Fibroblast of lung (primary cell): ENCODE measurements at regions not wholly inside any gene's neighbourhood (a gene's known extent, or its start where the extent isn't known, plus 50 kb on each side); places are given as distances from the start of the nearest gene placed in this dataset.

Experiments used
- EZH2 ChIP-seq: IDR thresholded peaks from 2 replicates; pipeline ENCODE4 v1.5.1; 2012; ENCODE audit warnings: low read length, control low read depth, mild to moderate bottlenecking; ENCODE audit errors: missing control alignments
- TF ChIP-seq, protein P1 (sequence below), 2 donors: IDR thresholded peaks in 1 of 2; conservative IDR thresholded peaks in 1 of 2; 1 replicate in 1 of 2; 2 replicates in 1 of 2; pipeline ENCODE4 v1.5.1; 2011 to 2012; ENCODE audit warnings: low read length in 2 of 2, control low read depth in 1 of 2, inconsistent platforms in 1 of 2, low read depth in 1 of 2, mild to moderate bottlenecking in 1 of 2

DNA sequence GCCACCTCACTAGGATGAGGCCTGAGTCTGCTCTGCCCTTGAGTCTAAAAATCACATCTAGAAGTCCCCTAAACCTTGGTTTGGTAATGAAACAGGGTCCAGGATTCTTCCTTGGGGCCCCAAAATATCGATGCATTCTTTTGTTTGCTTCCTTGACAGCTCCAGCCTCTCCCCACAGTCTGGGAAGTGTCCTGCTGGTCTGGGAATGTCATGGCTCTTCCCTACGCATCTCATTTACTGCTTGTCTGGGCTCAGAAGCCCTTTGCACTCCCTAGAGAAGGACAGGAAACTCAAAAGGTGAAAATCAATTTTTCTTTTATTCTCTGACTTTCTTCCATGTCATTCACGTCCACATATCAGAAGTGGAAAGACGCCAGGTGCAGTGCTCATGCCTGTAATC, 115.8 kb downstream of the DRD1 start:
- TF ChIP-seq, protein P1, sequence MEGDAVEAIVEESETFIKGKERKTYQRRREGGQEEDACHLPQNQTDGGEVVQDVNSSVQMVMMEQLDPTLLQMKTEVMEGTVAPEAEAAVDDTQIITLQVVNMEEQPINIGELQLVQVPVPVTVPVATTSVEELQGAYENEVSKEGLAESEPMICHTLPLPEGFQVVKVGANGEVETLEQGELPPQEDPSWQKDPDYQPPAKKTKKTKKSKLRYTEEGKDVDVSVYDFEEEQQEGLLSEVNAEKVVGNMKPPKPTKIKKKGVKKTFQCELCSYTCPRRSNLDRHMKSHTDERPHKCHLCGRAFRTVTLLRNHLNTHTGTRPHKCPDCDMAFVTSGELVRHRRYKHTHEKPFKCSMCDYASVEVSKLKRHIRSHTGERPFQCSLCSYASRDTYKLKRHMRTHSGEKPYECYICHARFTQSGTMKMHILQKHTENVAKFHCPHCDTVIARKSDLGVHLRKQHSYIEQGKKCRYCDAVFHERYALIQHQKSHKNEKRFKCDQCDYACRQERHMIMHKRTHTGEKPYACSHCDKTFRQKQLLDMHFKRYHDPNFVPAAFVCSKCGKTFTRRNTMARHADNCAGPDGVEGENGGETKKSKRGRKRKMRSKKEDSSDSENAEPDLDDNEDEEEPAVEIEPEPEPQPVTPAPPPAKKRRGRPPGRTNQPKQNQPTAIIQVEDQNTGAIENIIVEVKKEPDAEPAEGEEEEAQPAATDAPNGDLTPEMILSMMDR (conservative IDR thresholded peaks at IDR 0.05 in 1 of 2, IDR thresholded peaks at IDR 0.05 in 1 of 2; ENCODE audit: low read depth in 1 of 2, low read length in 2 of 2) = no peak
- no peak for TF ChIP-seq EZH2
